CD4-positive, alpha-beta T cell treated with Interleukin-6 at 100 ng/mL for 8 hours (primary cell): ENCODE measurements at regions not wholly inside any gene's neighbourhood (a gene's known extent, or its start where the extent isn't known, plus 50 kb on each side); places are given as distances from the start of the nearest gene placed in this dataset.

Experiments
- DNase-seq: peaks from one replicate; pipeline ENCODE4 v3.0.0-alpha.2; 2020; ENCODE audit warnings: mixed read lengths, low spot score

- DNase-seq = no peak
Measured at GRCh38 chr4:149928507-149928906, 112.9 kb upstream of the IQCM start.

- no peak for DNase-seq
Measured at GRCh38 chr4:149931431-149931830, 115.8 kb upstream of the IQCM start.

- DNase-seq = no peak
Measured at GRCh38 chr4:149932188-149932587, 116.5 kb upstream of the IQCM start.

GRCh38 chr4:149933120-149933519 lies 117.5 kb upstream of the IQCM start:
- no peak for DNase-seq

GRCh38 chr4:149933883-149934282 lies 118.2 kb upstream of the IQCM start:
- no peak for DNase-seq

- DNase-seq = no peak
Measured at GRCh38 chr4:149949381-149949780, 128.9 kb upstream of the DCLK2 start.

GRCh38 chr4:149951152-149951900 lies 126.9 kb upstream of the DCLK2 start:
- DNase-seq = no peak

- DNase-seq = no peak
Measured at GRCh38 chr4:149952101-149952500, 126.1 kb upstream of the DCLK2 start.

- no peak for DNase-seq
Measured at GRCh38 chr4:149952716-149953115, 125.5 kb upstream of the DCLK2 start.

GRCh38 chr4:149955780-149956390 lies 122.4 kb upstream of the DCLK2 start:
- no peak for DNase-seq

GRCh38 chr4:149956678-149957077 lies 121.6 kb upstream of the DCLK2 start:
- no peak for DNase-seq

- no peak for DNase-seq
Measured at GRCh38 chr4:149961876-149962597, 116.2 kb upstream of the DCLK2 start.

GRCh38 chr4:149964001-149964796 lies 114.0 kb upstream of the DCLK2 start:
- no peak for DNase-seq

GRCh38 chr4:149965206-149965605 lies 113.0 kb upstream of the DCLK2 start:
- DNase-seq = no peak

- no peak for DNase-seq
Measured at GRCh38 chr4:149972407-149972806, 105.8 kb upstream of the DCLK2 start.

- DNase-seq = no peak
Measured at GRCh38 chr4:149973181-149973580, 105.1 kb upstream of the DCLK2 start.

- no peak for DNase-seq
Measured at GRCh38 chr4:149975172-149975571, 103.1 kb upstream of the DCLK2 start.

GRCh38 chr4:149980121-149980682 lies 98.0 kb upstream of the DCLK2 start:
- DNase-seq = no peak

- DNase-seq = peak; percentile 32
Measured at GRCh38 chr4:149980941-149981340, 97.3 kb upstream of the DCLK2 start.

- DNase-seq = no peak
Measured at GRCh38 chr4:149983401-149983800, 94.8 kb upstream of the DCLK2 start.

GRCh38 chr4:149983931-149984330 lies 94.3 kb upstream of the DCLK2 start:
- DNase-seq = no peak

GRCh38 chr4:149985981-149986380 lies 92.3 kb upstream of the DCLK2 start:
- DNase-seq = no peak
